ENCODE measurements at regions not wholly inside any gene's neighbourhood (a gene's known extent, or its start where the extent isn't known, plus 50 kb on each side); places are given as distances from the start of the nearest gene placed in this dataset.

GRCh38 chr2:220473611-220474010, 846.2 kb downstream of the SLC4A3 start:
- no peak for DNase-seq (ENCODE audit: low read depth, low spot score)

- no peak for DNase-seq (ENCODE audit: low read depth, low spot score)
Measured at GRCh38 chr2:220476877-220477276, 849.4 kb downstream of the SLC4A3 start.

- no peak for DNase-seq (ENCODE audit: low read depth, low spot score)
Measured at GRCh38 chr2:220478305-220479058, 851.1 kb downstream of the SLC4A3 start.

DNA sequence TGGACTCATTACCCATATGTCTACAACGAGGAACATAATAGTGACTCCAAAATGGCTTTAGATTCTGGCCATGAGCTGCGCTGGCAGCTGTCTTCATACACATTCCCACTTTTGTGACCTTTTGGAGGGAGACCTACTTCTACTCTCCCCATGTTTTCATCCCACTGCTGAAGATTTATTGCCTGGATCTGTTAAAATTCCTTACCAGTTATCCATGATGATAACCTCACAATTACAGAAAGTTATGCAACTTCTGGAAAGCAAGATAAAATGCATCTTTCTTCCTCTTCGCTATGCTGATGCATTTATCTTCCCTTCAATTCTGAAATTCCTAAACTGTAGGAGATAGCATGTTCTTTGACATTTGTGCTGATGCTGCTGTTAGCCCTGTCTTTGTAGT, 855.3 kb downstream of the SLC4A3 start:
- DNase-seq (ENCODE audit: low read depth, low spot score), result no peak

- DNase-seq (ENCODE audit: low read depth, low spot score), result no peak
Measured at GRCh38 chr2:220489121-220489520, 861.7 kb downstream of the SLC4A3 start.

GRCh38 chr2:220491670-220492069, 864.2 kb downstream of the SLC4A3 start:
- DNase-seq (ENCODE audit: low read depth, low spot score), result no peak

DNA sequence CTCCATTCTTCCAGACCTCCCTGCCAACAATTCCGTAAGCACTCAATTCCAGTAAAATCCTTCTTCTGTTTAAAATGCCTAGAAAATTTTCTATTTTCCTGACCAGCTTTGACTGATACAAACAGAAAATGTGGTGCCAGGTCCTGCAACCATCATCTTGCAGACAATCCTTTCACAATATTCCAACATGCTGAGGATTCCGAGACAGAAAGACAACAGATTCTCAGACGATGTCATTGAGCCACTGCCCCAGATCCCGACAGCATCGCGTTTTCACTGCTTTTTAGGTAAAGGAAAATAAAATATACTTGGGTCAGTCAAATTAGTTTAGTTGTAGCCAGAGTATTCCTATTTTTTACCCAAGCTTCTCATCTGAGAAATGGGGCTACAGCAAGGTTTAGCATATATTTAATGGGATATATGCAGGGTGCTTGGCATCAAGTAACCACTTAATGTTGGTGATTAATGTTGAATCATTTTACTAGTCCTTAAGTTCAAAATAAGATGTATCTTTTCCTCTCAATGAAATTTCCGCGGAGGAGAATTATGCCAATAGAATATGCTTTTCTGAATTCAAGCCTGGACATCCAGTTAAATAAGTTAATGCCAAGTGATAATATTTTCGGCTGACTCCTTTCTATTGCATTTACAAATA, 866.6 kb downstream of the SLC4A3 start:
- no peak for DNase-seq (ENCODE audit: low read depth, low spot score)

DNA sequence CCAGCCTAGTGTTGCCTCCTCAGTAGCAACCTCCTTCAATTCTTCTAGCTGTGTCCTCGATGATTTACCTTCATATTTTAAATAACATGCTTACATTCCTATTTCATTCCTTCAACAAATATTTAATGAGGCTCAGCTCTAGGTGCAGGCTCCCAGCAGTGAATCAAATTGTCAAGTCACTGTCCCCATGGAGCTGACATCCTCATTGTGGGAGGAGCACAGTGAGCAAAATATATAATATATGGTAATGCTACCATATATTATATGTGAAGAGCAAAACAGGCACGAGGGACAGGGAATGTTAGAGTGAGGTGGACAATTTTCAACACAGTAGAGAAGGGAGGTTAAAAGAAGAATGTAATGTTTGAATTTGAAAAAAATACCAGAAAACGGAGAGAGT, 869.1 kb downstream of the SLC4A3 start:
- DNase-seq (ENCODE audit: low read depth, low spot score), result no peak

DNA sequence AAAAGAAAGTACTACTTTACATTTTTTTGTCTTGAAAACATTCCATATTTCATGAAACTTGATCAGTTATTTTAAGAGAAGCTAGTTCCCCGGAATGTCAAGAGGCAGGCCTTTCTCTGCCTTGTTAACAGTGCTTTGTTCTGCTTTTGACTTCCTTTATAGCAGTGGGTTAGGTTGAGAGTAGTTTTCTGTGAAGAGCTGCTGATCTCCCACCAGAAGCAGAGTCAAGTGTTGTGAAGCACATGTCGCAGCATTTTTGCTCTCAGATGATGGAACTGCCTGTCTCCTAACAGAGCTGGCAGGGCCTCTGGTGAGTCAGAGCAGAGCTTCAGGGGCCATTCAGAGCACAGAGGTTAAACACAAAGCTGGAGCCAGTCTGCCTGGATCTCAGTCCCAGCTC, 871.8 kb downstream of the SLC4A3 start:
- no peak for DNase-seq (ENCODE audit: low read depth, low spot score)

DNA sequence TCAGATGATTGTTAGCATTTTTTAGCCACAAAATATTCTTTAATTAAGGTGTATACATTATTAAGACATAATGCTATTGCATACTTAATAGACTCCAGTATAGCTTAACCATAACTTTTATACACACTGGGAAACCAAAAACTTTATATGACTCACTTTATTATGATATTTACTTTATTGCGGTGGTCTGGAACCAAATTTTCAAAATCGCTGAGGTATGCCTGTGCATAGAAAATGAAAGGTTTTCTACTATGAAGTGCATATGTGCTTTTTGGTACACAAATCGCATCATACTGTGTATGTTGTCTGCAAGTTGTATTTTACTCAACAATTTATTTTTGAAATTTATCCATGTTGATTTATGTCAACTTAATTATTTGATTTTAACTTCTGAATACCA, 875.1 kb downstream of the SLC4A3 start:
- DNase-seq (ENCODE audit: low read depth, low spot score), result no peak

GRCh38 chr2:220503431-220503830, 876.0 kb downstream of the SLC4A3 start:
- no peak for DNase-seq (ENCODE audit: low read depth, low spot score)

DNA sequence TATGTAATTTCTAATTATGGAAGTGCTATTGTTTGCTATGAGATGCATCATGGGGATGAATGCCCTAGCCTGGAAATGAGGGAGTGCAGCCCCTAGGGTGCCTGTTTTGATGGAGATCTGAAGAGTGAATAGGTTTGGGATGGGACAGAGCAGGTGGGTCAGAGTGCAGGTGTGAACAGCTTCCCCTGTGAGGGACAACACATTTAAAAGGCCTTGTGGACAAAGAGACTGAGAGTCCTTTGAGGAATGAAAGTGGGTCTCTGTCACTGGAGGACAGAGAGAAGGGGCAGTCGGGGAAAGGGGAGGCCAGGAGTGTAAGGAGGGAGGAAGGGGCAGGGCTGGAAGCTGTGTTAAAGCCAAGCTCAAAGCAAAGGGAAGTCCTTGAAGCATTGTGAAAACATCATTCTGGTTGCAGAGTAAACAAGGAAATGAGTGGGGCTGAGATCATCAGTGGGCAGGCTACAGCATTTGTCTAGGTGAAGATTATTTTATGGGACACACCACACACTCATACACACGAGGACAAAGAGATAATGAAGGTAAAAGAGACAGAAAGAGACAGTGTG, 877.6 kb downstream of the SLC4A3 start:
- DNase-seq (ENCODE audit: low read depth, low spot score), result no peak

DNA sequence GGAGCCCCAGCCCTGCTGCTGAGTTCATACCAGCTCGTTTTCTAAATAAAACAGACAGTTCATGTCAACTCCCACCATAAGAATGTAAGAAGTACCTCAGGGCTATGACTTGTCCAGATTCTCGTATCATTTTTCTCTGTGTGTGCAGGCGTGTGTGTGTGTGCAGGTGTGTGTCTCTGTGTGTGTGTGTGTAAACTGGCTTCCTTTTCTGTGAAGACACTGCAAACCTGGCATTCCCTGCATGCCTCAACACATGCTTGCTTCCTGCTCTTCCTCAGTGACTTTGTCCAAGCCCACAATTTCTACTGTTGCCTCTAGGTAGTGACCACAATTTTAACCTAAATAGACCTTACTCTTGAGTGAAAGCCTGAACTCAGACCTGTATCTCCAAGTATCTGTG, 879.0 kb downstream of the SLC4A3 start:
- no peak for DNase-seq (ENCODE audit: low read depth, low spot score)

GRCh38 chr2:220509096-220509757, 881.8 kb downstream of the SLC4A3 start:
- no peak for DNase-seq (ENCODE audit: low read depth, low spot score)

GRCh38 chr2:220509966-220510365, 882.5 kb downstream of the SLC4A3 start:
- no peak for DNase-seq (ENCODE audit: low read depth, low spot score)

DNA sequence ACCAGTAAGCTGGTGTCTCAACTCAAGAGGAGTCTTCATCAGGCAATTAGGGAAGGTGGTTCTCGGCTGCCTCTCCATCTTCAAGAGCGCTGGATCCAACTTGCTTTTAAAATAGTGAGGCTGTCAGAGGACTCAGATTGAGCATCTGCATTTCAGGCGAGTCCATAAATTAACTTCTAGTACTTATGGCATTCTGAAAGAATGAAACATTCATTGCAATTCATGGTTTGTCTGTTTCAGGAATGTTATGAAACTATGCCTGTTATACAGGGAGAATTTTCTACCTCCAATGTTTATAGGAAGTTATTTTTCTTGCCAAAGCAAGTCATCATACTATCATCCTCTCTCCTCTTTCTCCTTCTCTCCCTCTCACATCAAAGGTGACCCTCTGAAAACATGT, 883.2 kb downstream of the SLC4A3 start:
- DNase-seq (ENCODE audit: low read depth, low spot score), result no peak

DNA sequence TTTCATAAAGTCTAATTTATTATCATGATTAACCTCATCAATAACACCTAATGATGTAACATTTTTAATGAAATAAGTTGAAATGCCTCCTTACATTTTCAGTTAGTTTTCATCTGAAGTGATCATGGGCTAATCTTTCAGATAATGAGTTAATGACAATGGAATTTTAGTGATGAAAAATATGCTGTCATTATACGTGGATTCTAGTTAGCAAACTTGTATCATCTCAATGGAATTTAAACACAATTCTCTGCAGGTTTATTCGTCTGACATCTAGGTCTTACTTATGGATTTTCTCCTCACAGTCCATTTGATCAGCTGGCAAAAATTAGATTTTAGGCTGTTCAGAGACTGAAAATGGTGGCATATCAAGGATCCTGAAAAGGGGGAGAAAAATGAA, 885.0 kb downstream of the SLC4A3 start:
- DNase-seq (ENCODE audit: low read depth, low spot score), result no peak

GRCh38 chr2:220513573-220514288, 886.3 kb downstream of the SLC4A3 start:
- DNase-seq (ENCODE audit: low read depth, low spot score), result no peak

DNA sequence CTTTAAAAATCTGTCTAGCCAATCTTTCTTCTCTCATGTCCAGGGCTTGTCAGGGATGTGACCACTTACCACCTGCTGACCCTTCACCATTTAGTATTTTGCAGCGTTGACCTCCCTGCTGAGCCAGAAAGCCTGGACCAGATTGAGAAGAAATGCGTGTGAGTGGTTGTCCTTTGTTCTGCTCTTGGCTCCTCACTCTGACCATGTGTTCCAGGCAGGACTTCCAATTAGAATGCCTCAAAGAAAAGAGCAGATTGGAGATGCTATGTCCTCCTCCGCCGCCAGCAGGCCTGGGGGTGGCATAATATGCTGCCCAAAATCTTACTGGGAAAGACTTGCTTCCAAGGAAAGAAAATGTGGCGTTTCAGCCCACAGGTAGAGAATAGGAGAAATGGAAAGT, 894.1 kb downstream of the SLC4A3 start:
- no peak for DNase-seq (ENCODE audit: low read depth, low spot score)

DNA sequence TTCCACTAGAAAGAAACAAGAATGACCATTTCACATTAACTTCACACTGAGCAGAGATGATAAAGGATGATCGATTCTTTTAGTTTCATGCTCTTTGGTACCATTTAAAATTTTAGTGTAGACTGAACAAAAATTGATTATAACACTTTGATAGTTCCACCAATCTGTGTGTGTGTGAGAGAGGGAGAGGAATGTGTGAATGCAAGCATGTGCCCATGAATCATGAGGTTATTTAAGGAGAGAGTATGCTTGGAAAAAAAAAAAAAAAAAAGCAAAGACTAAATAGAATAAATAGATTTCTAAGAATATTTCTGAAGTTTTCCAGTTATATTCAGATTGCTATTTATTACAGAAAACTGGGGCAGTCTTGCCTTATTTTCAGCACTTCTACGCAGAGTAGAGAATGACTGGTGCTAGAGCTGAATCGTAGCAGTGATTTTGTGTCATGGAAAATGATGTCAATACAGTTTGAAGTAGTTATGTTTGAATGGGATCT, 900.8 kb downstream of the SLC4A3 start:
- DNase-seq (ENCODE audit: low read depth, low spot score), result no peak

GRCh38 chr2:220531216-220531615, 903.8 kb downstream of the SLC4A3 start:
- no peak for DNase-seq (ENCODE audit: low read depth, low spot score)

- no peak for DNase-seq (ENCODE audit: low read depth, low spot score)
Measured at GRCh38 chr2:220533485-220533884, 906.1 kb downstream of the SLC4A3 start.
